RWPE2 (cell line): ENCODE measurements at regions not wholly inside any gene's neighbourhood (a gene's known extent, or its start where the extent isn't known, plus 50 kb on each side); places are given as distances from the start of the nearest gene placed in this dataset.
A peak's percentile ranks its signal among the peaks of the same experiment; 100 is the strongest.

Source experiments
- ATAC-seq: fragments of 200-7000 bp; cut with Tn5 transposase; 3 replicates; pipeline ENCODE4 v1.9.1; 2021; ENCODE audit warnings: low read depth
- DNase-seq: peaks from one replicate; pipeline ENCODE4 v3.0.0-alpha.2; 2020; ENCODE audit warnings: low spot score
- H3K27ac ChIP-seq: fragments of 450-650 bp; 2 replicates; pipeline ENCODE4 v1.5.1; 2017; ENCODE audit warnings: mild to moderate bottlenecking; ENCODE audit not compliant: poor library complexity, severe bottlenecking
- H3K27me3 ChIP-seq: fragments of 250-450 bp; sonication (Bioruptor Pico); 2 replicates; pipeline ENCODE4 v1.5.1; 2021; ENCODE audit warnings: mild to moderate bottlenecking, moderate library complexity; ENCODE audit not compliant: insufficient read depth, poor library complexity, severe bottlenecking
- H3K36me3 ChIP-seq: fragments of 250-450 bp; sonication (Bioruptor Pico); 2 replicates; pipeline ENCODE4 v1.5.1; 2020; ENCODE audit warnings: low read depth, mild to moderate bottlenecking, moderate library complexity
- H3K4me1 ChIP-seq: fragments of 250-450 bp; sonication (Bioruptor Pico); 2 replicates; pipeline ENCODE4 v1.5.1; 2021; ENCODE audit warnings: mild to moderate bottlenecking, moderate library complexity; ENCODE audit not compliant: insufficient read depth, poor library complexity, severe bottlenecking
- H3K4me3 ChIP-seq: fragments of 250-450 bp; sonication (Bioruptor Pico); 2 replicates; pipeline ENCODE4 v1.5.1; 2021; ENCODE audit warnings: mild to moderate bottlenecking, moderate library complexity; ENCODE audit not compliant: severe bottlenecking
- H3K9me3 ChIP-seq: fragments of 250-450 bp; sonication (Bioruptor Pico); 2 replicates; pipeline ENCODE4 v1.5.1; 2021; ENCODE audit warnings: mild to moderate bottlenecking, moderate library complexity; ENCODE audit not compliant: severe bottlenecking
- CTCF ChIP-seq: fragments of 450-650 bp; IDR thresholded peaks from one replicate; pipeline ENCODE4 v1.5.1; 2017; ENCODE audit warnings: mild to moderate bottlenecking, moderate library complexity; ENCODE audit not compliant: poor library complexity, severe bottlenecking

- DNase-seq (no peak), ATAC-seq (no peak)
- Histone ChIP-seq H3K27me3 (no peaks in the 10 kb centered on the region), H3K36me3 (no peaks in the 10 kb centered on the region), H3K27ac (no peak overlapping the region), H3K4me1 (no peaks in the 10 kb centered on the region), H3K4me3 (no peak overlapping the region), H3K9me3 (no peaks in the 10 kb centered on the region)
- no peak for TF ChIP-seq CTCF
Observed at GRCh38 chr12:98001430-98001829, 514.0 kb upstream of the TMPO start.

- ATAC-seq = peak; percentile 35; the same call in 1 of the 3 replicates
Observed at GRCh38 chr12:98002887-98003493, 512.4 kb upstream of the TMPO start.

GRCh38 chr12:98007963-98008362 lies 507.4 kb upstream of the TMPO start:
- Histone ChIP-seq H3K27ac (no peak overlapping the region), H3K36me3 (no peaks in the 10 kb centered on the region), H3K9me3 (no peaks in the 10 kb centered on the region), H3K27me3 (no peaks in the 10 kb centered on the region), H3K4me1 (no peaks in the 10 kb centered on the region), H3K4me3 (no peak overlapping the region)
- no peak for DNase-seq
- no peak for ATAC-seq
- no peak for TF ChIP-seq CTCF

More at GRCh38 chr12:98002887-98003493, 512.4 kb upstream of the TMPO start:
- Histone ChIP-seq H3K9me3 (no peaks in the 10 kb centered on the region), H3K4me3 (no peak overlapping the region), H3K27ac (no peak overlapping the region), H3K36me3 (no peaks in the 10 kb centered on the region), H3K4me1 (no peaks in the 10 kb centered on the region), H3K27me3 (no peaks in the 10 kb centered on the region)
- TF ChIP-seq CTCF = peak; percentile 46
- no peak for DNase-seq

- Histone ChIP-seq H3K27ac (no peak overlapping the region), H3K4me1 (no peaks in the 10 kb centered on the region), H3K4me3 (no peak overlapping the region), H3K36me3 (no peaks in the 10 kb centered on the region), H3K27me3 (no peaks in the 10 kb centered on the region), H3K9me3 (no peaks in the 10 kb centered on the region)
- DNase-seq (peak; percentile 42), ATAC-seq (no peak)
- TF ChIP-seq CTCF = no peak
Observed at GRCh38 chr12:98013560-98013959, 501.8 kb upstream of the TMPO start.

- Histone ChIP-seq H3K9me3 (no peaks in the 10 kb centered on the region), H3K4me1 (no peaks in the 10 kb centered on the region)
- TF ChIP-seq CTCF = no peak
Observed at GRCh38 chr12:98018836-98019235, 496.6 kb upstream of the TMPO start.

More at GRCh38 chr12:98018836-98019235, 496.6 kb upstream of the TMPO start:
- H3K27ac ChIP-seq = no peak overlapping the region
- DNase-seq (no peak), ATAC-seq (no peak)
- H3K27me3 ChIP-seq = no peaks in the 10 kb centered on the region
- no peaks in the 10 kb centered on the region for H3K36me3 ChIP-seq
- H3K4me3 ChIP-seq = no peak overlapping the region
